ENCODE measurements at regions not wholly inside any gene's neighbourhood (a gene's known extent, or its start where the extent isn't known, plus 50 kb on each side); places are given as distances from the start of the nearest gene placed in this dataset.

- TF ChIP-seq EZH2 (IDR thresholded peaks at IDR 0.05; ENCODE audit: insufficient read depth, poor library complexity, severe bottlenecking) (no peak), EZH2phosphoT487 (IDR thresholded peaks at IDR 0.05; ENCODE audit: insufficient read depth, low read depth) (no peak)
These were observed 230.2 kb downstream of the ZNF621 start for GRCh38 chr3:40754994-40755393.
